Activated CD4-positive, alpha-beta T cell treated with anti-CD3 and anti-CD28 coated beads for 4 hours (primary cell): ENCODE measurements at regions not wholly inside any gene's neighbourhood (a gene's known extent, or its start where the extent isn't known, plus 50 kb on each side); places are given as distances from the start of the nearest gene placed in this dataset.
"Not testable (repeated sequence)": the region's sequence is repeated elsewhere in the genome, so short reads cannot be mapped to it uniquely, and the experiment has no call there.

ENCODE experiments used
- DNase-seq, 2 donors: peaks; one replicate each; pipeline ENCODE4 v3.0.0-alpha.2; 2020

GRCh38 chr11:116061322-116061721, 557.1 kb upstream of the CADM1 start:
- DNase-seq: no peak

- DNase-seq: no peak
Observed at GRCh38 chr11:116059919-116060318, 555.7 kb upstream of the CADM1 start.

GRCh38 chr11:116057000-116057399, 552.8 kb upstream of the CADM1 start:
- no peak for DNase-seq

- no peak for DNase-seq
Observed at GRCh38 chr11:116055064-116055463, 550.8 kb upstream of the CADM1 start.

GRCh38 chr11:116053548-116053919, 549.3 kb upstream of the CADM1 start:
- DNase-seq: no peak

GRCh38 chr11:116052603-116053547, 548.7 kb upstream of the CADM1 start:
- no peak for DNase-seq

- DNase-seq: no peak
Observed at GRCh38 chr11:116051494-116051893, 547.3 kb upstream of the CADM1 start.

GRCh38 chr11:116049383-116049782, 545.2 kb upstream of the CADM1 start:
- no peak for DNase-seq

GRCh38 chr11:116046127-116046526, 541.9 kb upstream of the CADM1 start:
- no peak for DNase-seq

- DNase-seq: no peak
Observed at GRCh38 chr11:116044941-116045340, 540.7 kb upstream of the CADM1 start.

- no peak for DNase-seq
Observed at GRCh38 chr11:116044520-116044919, 540.3 kb upstream of the CADM1 start.

GRCh38 chr11:116043857-116044256, 539.6 kb upstream of the CADM1 start:
- no peak for DNase-seq

GRCh38 chr11:116043059-116043458, 538.8 kb upstream of the CADM1 start:
- not testable (repeated sequence) for DNase-seq

- no peak for DNase-seq
Observed at GRCh38 chr11:116042146-116042545, 537.9 kb upstream of the CADM1 start.

- no peak for DNase-seq
Observed at GRCh38 chr11:116037861-116038260, 533.6 kb upstream of the CADM1 start.

- no peak for DNase-seq
Observed at GRCh38 chr11:116035977-116036376, 531.8 kb upstream of the CADM1 start.

GRCh38 chr11:116033931-116034553, 529.8 kb upstream of the CADM1 start:
- DNase-seq: no peak

GRCh38 chr11:116030697-116031331, 526.6 kb upstream of the CADM1 start:
- DNase-seq: no peak

GRCh38 chr11:116028506-116028905, 524.3 kb upstream of the CADM1 start:
- not testable (repeated sequence) for DNase-seq

GRCh38 chr11:115999437-115999836, 495.2 kb upstream of the CADM1 start:
- DNase-seq: no peak

GRCh38 chr11:115996808-115997188, 492.6 kb upstream of the CADM1 start:
- DNase-seq: no peak

- DNase-seq: no peak
Observed at GRCh38 chr11:115996125-115996807, 492.1 kb upstream of the CADM1 start.

- no peak for DNase-seq
Observed at GRCh38 chr11:115993590-115993989, 489.4 kb upstream of the CADM1 start.
